HL-60/S4 (cell line): ENCODE measurements at regions not wholly inside any gene's neighbourhood (a gene's known extent, or its start where the extent isn't known, plus 50 kb on each side); places are given as distances from the start of the nearest gene placed in this dataset.

Experiments
- in situ Hi-C: fragments of 300-500 bp; cut with MboI; formaldehyde crosslinking; loops from 2 replicates; pipeline ENCODE4 v1.14.3; 2022; ENCODE audit warnings: low sequenced_read_pairs

- in situ Hi-C loops: loop anchor here (25.0 kb wide), 2 partner anchors 674 to 874 kb away; no protein-coding TSS in a partner anchor
These were observed 186.7 kb upstream of the DAPK1 start for GRCh38 chr9:87310827-87311523.

GRCh38 chr9:87319656-87320055 is 178.0 kb upstream of the DAPK1 start:
- in situ Hi-C loops: loop anchor here (25.0 kb wide), 2 partner anchors 682 to 882 kb away; no protein-coding TSS in a partner anchor

GRCh38 chr9:87320146-87320884 is 177.4 kb upstream of the DAPK1 start:
- in situ Hi-C loops: loop anchor here (25.0 kb wide), 2 partner anchors 683 to 883 kb away; no protein-coding TSS in a partner anchor

- in situ Hi-C loops: loop anchor here (25.0 kb wide), 2 partner anchors 686 to 886 kb away; no protein-coding TSS in a partner anchor
These were observed 174.6 kb upstream of the DAPK1 start for GRCh38 chr9:87322840-87323635.

GRCh38 chr9:87323928-87324327 is 173.7 kb upstream of the DAPK1 start:
- in situ Hi-C loops: loop anchor here (25.0 kb wide), 2 partner anchors 687 to 887 kb away; no protein-coding TSS in a partner anchor

GRCh38 chr9:87324613-87325194 is 173.0 kb upstream of the DAPK1 start:
- in situ Hi-C loops: loop anchor here (25.0 kb wide), 3 partner anchors 488 to 887 kb away; no protein-coding TSS in a partner anchor

- in situ Hi-C loops: loop anchor here (25.0 kb wide), 1 partner anchor 485 kb away; no protein-coding TSS in a partner anchor
These were observed 170.0 kb upstream of the DAPK1 start for GRCh38 chr9:87327575-87328125.

GRCh38 chr9:87333802-87334201 is 163.9 kb upstream of the DAPK1 start:
- in situ Hi-C loops: loop anchor here (25.0 kb wide), 1 partner anchor 478 kb away; no protein-coding TSS in a partner anchor

GRCh38 chr9:87334366-87334765 is 163.3 kb upstream of the DAPK1 start:
- in situ Hi-C loops: loop anchor here (25.0 kb wide), 1 partner anchor 478 kb away; no protein-coding TSS in a partner anchor

GRCh38 chr9:87336407-87336806 is 161.3 kb upstream of the DAPK1 start:
- in situ Hi-C loops: loop anchor here (25.0 kb wide), 1 partner anchor 476 kb away; no protein-coding TSS in a partner anchor

- in situ Hi-C loops: loop anchor here (25.0 kb wide), 1 partner anchor 475 kb away; no protein-coding TSS in a partner anchor
These were observed 160.7 kb upstream of the DAPK1 start for GRCh38 chr9:87336914-87337333.

- in situ Hi-C loops: loop anchor here (25.0 kb wide), 1 partner anchor 475 kb away; no protein-coding TSS in a partner anchor
These were observed 160.2 kb upstream of the DAPK1 start for GRCh38 chr9:87337335-87338087.

- in situ Hi-C loops: loop anchor here (25.0 kb wide), 1 partner anchor 474 kb away; no protein-coding TSS in a partner anchor
These were observed 159.3 kb upstream of the DAPK1 start for GRCh38 chr9:87338088-87338989.

GRCh38 chr9:87340391-87340790 is 157.3 kb upstream of the DAPK1 start:
- in situ Hi-C loops: loop anchor here (5.0 to 25.0 kb wide), 2 partner anchors 332 to 472 kb away; no protein-coding TSS in a partner anchor

GRCh38 chr9:87342743-87343142 is 154.9 kb upstream of the DAPK1 start:
- in situ Hi-C loops: loop anchor here (5.0 to 25.0 kb wide), 2 partner anchors 330 to 470 kb away; no protein-coding TSS in a partner anchor

- in situ Hi-C loops: loop anchor here (5.0 to 25.0 kb wide), 2 partner anchors 328 to 468 kb away; no protein-coding TSS in a partner anchor
These were observed 153.7 kb upstream of the DAPK1 start for GRCh38 chr9:87343816-87344430.

- in situ Hi-C loops: loop anchor here (25.0 kb wide), 1 partner anchor 466 kb away; no protein-coding TSS in a partner anchor
These were observed 151.5 kb upstream of the DAPK1 start for GRCh38 chr9:87346061-87346665.
